ENCODE measurements at regions not wholly inside any gene's neighbourhood (a gene's known extent, or its start where the extent isn't known, plus 50 kb on each side); places are given as distances from the start of the nearest gene placed in this dataset.

DNA sequence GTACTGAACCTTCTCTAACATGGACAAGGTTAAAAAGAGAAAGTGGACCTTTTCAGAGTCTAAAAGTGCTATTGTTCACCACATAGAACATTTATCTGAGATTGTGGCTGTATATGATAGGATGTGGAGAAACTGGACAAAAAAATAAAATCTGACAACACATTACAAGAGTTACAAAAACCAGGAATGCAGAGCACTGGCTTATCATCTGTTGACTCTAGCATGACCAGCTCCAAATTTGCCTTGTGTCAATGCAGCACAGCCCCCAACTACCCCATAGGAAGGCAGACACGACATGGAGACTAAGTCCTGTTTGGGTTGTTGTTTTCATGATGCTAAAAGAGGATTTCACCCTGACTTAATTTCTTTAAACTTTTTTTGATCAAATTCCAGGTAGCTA, 436.9 kb upstream of the MARCKS start:
- DNase-seq (ENCODE audit: low read depth, low spot score) = no peak
- Histone ChIP-seq H3K36me3 (ENCODE audit: control insufficient read depth, insufficient read depth, low read length) (no peaks in the 10 kb centered on the region), H3K9me3 (ENCODE audit: control insufficient read depth, insufficient read depth, low read depth, low read length) (no peaks in the 10 kb centered on the region), H3K4me1 (ENCODE audit: control insufficient read depth, insufficient read depth, low read length) (no peaks in the 10 kb centered on the region), H3K27me3 (ENCODE audit: control insufficient read depth, insufficient read depth, low read length) (no peaks in the 10 kb centered on the region), H3K27ac (ENCODE audit: low read length) (no peak overlapping the region), H3K4me3 (ENCODE audit: low read depth in 2 of 2, low read length in 2 of 2) (no peak overlapping the region)
- in situ Hi-C loops (cut with HindIII; ENCODE audit: low pct_unique_long_range_greater_than_20kb, low sequenced_read_pairs) (no loop called here), intact Hi-C loops (cut with micrococcal nuclease; ENCODE audit: unreplicated experiment) (no loop called here)
- ChIA-PET POLR2A (no interaction called here), CTCF (no interaction called here)
- ATAC-seq = no peak
- TF ChIP-seq POLR2AphosphoS5 (IDR thresholded peaks at IDR 0.05; ENCODE audit: low read depth, low read length) (no peak), TCF7L2 (IDR thresholded peaks at IDR 0.05; ENCODE audit: low read depth, low read length) (no peak), SIN3A (IDR thresholded peaks at IDR 0.05; ENCODE audit: borderline replicate concordance, insufficient read depth, low read depth, low read length) (no peak)
- TF ChIP-seq, protein P1, sequence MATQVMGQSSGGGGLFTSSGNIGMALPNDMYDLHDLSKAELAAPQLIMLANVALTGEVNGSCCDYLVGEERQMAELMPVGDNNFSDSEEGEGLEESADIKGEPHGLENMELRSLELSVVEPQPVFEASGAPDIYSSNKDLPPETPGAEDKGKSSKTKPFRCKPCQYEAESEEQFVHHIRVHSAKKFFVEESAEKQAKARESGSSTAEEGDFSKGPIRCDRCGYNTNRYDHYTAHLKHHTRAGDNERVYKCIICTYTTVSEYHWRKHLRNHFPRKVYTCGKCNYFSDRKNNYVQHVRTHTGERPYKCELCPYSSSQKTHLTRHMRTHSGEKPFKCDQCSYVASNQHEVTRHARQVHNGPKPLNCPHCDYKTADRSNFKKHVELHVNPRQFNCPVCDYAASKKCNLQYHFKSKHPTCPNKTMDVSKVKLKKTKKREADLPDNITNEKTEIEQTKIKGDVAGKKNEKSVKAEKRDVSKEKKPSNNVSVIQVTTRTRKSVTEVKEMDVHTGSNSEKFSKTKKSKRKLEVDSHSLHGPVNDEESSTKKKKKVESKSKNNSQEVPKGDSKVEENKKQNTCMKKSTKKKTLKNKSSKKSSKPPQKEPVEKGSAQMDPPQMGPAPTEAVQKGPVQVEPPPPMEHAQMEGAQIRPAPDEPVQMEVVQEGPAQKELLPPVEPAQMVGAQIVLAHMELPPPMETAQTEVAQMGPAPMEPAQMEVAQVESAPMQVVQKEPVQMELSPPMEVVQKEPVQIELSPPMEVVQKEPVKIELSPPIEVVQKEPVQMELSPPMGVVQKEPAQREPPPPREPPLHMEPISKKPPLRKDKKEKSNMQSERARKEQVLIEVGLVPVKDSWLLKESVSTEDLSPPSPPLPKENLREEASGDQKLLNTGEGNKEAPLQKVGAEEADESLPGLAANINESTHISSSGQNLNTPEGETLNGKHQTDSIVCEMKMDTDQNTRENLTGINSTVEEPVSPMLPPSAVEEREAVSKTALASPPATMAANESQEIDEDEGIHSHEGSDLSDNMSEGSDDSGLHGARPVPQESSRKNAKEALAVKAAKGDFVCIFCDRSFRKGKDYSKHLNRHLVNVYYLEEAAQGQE (IDR thresholded peaks at IDR 0.05; ENCODE audit: insufficient read depth in 1 of 2, low read depth in 2 of 2, low read length in 1 of 2) = no peak
- TF ChIP-seq, protein P2, sequence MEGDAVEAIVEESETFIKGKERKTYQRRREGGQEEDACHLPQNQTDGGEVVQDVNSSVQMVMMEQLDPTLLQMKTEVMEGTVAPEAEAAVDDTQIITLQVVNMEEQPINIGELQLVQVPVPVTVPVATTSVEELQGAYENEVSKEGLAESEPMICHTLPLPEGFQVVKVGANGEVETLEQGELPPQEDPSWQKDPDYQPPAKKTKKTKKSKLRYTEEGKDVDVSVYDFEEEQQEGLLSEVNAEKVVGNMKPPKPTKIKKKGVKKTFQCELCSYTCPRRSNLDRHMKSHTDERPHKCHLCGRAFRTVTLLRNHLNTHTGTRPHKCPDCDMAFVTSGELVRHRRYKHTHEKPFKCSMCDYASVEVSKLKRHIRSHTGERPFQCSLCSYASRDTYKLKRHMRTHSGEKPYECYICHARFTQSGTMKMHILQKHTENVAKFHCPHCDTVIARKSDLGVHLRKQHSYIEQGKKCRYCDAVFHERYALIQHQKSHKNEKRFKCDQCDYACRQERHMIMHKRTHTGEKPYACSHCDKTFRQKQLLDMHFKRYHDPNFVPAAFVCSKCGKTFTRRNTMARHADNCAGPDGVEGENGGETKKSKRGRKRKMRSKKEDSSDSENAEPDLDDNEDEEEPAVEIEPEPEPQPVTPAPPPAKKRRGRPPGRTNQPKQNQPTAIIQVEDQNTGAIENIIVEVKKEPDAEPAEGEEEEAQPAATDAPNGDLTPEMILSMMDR (IDR thresholded peaks at IDR 0.05) = no peak
- no TSS peak for BruUV-seq (replicated peaks)

DNA sequence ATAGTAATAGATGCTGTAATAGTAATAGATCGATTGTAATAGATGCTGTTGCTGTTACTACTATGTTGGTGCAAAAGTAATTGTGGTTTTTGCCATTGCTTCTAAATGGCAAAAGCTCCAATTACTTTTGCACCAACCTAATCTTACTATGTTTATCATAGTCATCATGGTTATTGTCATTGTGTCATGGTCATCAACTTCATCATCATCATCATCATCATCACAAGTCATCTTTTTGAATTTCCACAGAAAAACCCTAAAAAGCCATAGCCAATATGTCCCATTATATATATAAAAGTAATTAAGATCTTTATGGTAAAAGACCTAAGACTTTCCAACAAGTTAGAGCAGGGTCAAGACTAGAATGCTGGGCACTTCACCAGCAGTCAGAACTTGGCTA, 435.1 kb upstream of the MARCKS start:
- ChIA-PET POLR2A (no interaction called here), CTCF (no interaction called here)
- H3K9me3 ChIP-seq (ENCODE audit: control insufficient read depth, insufficient read depth, low read depth, low read length) = no peaks in the 10 kb centered on the region
- DNase-seq (ENCODE audit: low read depth, low spot score) = no peak
- no TSS peak for BruUV-seq (replicated peaks)
- intact Hi-C loops (cut with micrococcal nuclease; ENCODE audit: unreplicated experiment) = no loop called here
- ATAC-seq = no peak
- no peak overlapping the region for H3K27ac ChIP-seq (ENCODE audit: low read length)
- no peaks in the 10 kb centered on the region for H3K4me1 ChIP-seq (ENCODE audit: control insufficient read depth, insufficient read depth, low read length)
- in situ Hi-C loops (cut with HindIII; ENCODE audit: low pct_unique_long_range_greater_than_20kb, low sequenced_read_pairs) = no loop called here
- TF ChIP-seq SIN3A (IDR thresholded peaks at IDR 0.05; ENCODE audit: borderline replicate concordance, insufficient read depth, low read depth, low read length) (no peak), TCF7L2 (IDR thresholded peaks at IDR 0.05; ENCODE audit: low read depth, low read length) (no peak), POLR2AphosphoS5 (IDR thresholded peaks at IDR 0.05; ENCODE audit: low read depth, low read length) (no peak)
- TF ChIP-seq, protein P2 (IDR thresholded peaks at IDR 0.05) = no peak
- TF ChIP-seq, protein P1 (IDR thresholded peaks at IDR 0.05; ENCODE audit: insufficient read depth in 1 of 2, low read depth in 2 of 2, low read length in 1 of 2) = no peak
- no peaks in the 10 kb centered on the region for H3K27me3 ChIP-seq (ENCODE audit: control insufficient read depth, insufficient read depth, low read length)
- H3K36me3 ChIP-seq (ENCODE audit: control insufficient read depth, insufficient read depth, low read length) = no peaks in the 10 kb centered on the region
- H3K4me3 ChIP-seq (ENCODE audit: low read depth in 2 of 2, low read length in 2 of 2) = no peak overlapping the region
